Skeletal muscle cell (primary cell): ENCODE measurements at regions not wholly inside any gene's neighbourhood (a gene's known extent, or its start where the extent isn't known, plus 50 kb on each side); places are given as distances from the start of the nearest gene placed in this dataset.

Experiments
- DNase-seq: peaks from one replicate; pipeline ENCODE4 v3.0.0-alpha.2; 2010; ENCODE audit warnings: low read depth
- H3K4me3 ChIP-seq: 2 replicates; pipeline ENCODE4 v1.5.1; 2011; ENCODE audit warnings: low read depth, mild to moderate bottlenecking, control low read depth, low read length, moderate library complexity

DNA sequence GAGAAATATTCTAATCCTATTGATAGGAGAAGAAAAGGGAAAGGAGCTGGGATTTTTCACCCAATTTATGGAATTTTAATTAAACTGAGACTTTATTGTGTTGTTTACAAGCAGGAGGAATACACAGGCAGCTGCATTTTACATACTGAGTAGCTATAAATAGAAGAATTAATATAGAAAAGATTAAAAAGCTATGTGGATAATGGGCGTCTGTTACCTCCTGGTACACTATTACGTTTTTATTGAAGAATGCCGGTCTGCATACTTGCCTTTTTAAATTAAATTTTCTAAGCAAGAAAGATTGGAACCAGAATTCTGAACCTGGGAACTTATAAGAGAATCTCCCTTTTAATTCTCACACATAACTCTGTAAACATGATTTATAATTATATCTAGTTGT, 52.1 kb upstream of the CACHD1 start:
- no peak overlapping the region for H3K4me3 ChIP-seq
- no peak for DNase-seq
